ENCODE measurements at regions not wholly inside any gene's neighbourhood (a gene's known extent, or its start where the extent isn't known, plus 50 kb on each side); places are given as distances from the start of the nearest gene placed in this dataset.
A peak's percentile ranks its signal among the peaks of the same experiment; 100 is the strongest.
"Not testable (repeated sequence)": the region's sequence is repeated elsewhere in the genome, so short reads cannot be mapped to it uniquely, and the experiment has no call there.

DNA sequence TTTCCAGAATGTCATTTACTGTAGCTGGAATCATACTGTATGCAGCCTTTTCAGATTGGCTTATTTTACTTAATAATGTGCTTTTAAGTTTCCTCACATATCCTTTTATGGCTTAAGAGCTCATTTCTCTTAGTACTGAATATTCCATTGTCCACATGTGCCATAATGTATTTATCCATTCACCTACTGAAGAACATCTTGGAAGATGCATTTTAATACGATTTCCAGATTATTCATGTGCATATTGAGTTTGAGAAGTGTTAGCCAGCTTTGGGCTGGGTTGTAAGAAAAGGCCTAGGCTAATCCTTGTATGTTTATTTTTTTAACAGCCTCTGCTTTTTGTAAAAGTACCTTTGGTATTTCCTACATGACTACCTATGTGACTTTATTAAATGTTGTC lies 109.3 kb upstream of the MDFIC start:
- DNase-seq = no peak

DNA sequence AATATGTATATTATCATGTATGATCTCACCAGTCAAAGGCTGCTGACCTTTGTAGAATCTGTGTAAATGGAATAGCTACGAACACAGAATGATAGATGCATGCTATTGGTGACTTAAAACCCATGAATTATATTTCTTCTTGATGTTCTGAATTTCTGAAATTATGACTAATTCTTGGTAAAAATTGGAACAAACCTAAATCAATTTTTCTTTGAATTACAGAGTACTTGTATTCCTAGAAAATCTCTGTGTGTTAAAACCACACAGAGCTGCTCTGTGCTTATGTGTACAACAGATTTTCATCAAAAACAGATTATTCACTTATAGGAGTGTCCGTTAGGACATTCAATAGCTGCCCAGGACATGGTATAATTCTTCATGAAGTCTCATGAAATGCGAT lies 108.3 kb upstream of the MDFIC start:
- no peak for DNase-seq

DNA sequence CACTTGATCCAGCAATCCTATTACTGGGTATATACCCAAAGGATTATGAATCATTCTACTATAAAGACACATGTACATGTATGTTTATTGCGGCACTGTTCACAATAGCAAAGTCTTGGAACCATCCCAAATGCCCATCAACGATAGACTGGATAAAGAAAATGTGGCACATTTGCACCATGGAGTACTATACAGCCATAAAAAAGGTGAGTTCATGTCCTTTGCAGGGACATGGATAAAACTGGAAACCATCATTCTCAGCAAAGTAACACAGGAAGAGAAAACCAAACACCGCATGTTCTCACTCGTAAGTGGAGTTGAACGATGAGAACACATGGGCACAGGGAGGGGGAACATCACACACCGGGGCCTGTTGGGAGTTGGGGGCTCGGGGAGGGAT lies 104.9 kb upstream of the MDFIC start:
- DNase-seq = not testable (repeated sequence)

DNA sequence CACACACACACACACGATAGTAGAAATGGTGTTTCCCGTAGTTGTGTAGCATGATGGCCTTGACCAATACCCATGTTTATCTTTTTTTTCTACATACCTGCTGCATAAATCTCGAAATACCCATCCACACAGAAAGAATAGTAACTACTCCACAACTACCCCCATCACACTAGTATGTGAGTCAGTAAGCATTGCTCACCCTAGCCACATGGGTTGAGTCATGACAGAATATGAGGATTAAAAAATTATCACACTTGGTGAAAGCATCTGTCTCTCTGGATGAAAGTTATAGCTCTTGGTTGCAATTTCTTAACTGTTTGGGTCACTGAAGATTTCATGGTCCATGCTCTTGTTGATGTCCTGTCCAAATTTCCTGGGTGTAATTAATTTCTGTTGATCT lies 103.4 kb upstream of the MDFIC start:
- no peak for DNase-seq

DNA sequence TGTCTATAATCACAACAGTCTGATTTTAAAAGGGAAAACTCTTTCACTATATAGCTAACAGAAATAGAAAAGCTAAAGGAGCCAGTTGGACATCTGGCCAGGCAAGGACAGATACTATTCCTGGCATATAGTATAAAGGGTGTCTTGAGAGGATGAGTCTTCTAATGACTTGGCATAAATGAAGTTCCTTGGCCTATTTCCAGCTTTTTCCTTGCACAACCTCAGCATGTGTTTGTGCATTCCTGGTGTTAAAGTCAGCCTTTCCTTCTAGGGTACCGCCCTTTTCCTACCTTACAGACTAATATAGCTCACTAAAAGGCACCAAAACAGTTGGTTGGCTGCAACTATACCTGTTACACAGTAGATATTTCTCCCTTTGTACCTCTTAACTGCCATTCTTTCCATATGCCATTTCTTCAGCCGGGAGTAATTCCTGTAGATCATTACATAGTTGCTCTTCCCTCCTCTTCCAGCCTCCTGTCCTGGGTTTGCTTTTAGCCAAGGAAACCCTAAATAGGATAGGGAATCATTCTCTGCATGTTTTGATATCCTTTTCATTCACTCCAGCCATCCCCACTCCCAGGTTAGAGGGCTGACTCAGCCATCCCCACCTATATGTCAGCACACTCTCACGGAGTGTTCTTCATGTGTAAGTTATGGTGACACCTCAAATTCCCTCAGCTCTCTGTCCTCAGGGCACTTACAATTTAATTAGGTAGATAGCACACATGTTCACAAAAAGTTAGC lies 102.1 kb upstream of the MDFIC start:
- DNase-seq = peak; percentile 69

DNA sequence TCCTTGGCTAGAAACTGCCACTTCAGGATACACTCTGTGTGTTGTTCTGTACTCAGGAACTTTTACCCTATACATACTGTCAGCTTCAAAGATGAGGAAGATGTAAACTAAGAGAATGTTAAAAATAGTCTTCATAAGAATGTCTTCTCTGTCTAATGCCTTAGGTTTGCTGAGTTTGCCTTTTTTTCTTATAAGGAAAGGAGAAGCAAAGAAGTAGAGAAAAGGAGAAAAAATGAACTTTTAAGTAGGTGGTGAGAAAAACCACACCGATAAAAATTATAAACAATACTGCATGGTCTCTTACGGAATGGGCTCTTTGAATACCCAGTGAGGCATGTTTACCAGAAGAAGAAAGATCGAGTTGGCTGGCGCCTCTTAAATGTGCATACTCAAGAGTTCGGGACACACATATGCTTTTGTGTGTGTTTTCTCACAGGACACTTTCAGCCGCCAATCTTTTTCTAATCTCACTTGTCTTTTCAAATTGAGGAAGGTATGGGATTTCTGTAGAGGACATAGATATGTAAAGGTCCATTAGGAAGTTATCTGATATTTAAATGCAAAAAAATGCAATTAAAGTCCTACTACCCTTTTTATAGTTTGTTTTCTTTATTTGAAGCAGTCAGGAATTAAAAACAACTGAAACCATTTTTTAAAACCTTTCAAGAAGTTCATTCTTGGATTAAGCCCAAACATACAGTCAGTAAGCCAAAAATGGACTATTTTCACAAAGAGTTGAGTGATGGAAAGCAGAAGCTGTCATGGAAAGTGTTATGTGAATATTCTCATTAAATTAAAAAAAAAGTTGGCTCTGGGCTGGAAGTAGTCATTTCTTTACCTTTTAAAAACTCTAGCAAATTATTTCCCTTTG lies 100.6 kb upstream of the MDFIC start:
- no peak for DNase-seq

DNA sequence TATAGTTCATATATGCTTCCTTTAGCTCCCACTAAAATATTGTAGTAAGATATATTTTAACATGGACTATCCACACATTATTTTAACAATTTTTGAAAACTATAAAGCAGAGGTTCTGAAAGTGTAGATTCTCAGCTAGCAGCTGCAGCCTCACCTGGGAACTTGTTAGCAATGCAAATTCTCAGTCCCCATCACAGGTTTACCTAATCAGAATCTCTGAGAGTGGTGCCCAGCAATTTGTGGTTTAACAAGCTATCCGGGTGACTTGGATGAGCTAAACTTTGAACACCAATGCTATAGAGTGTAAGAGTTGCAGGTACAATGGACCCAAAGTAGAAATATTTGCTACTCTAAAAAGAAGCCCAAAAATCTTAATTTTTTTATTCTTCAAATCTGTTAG lies 99.8 kb upstream of the MDFIC start:
- no peak for DNase-seq

DNA sequence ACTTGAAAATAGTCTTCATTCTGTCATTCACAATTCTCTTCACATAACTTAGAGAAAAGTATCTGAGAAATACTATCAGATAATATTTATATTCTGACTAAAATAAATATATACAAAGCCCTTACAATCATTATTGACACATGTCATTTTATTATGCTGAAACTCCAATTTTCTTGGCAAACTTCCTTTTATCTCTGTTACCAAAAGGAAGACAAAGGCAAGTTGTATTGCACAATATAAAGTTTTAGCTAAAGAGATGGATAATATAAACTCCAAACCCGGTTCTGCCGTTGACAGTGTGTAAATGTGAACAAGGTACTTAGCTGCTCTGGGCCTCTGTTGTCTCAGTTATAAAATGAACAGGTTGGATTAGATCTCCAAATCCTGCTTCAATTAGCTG lies 99.0 kb upstream of the MDFIC start:
- no peak for DNase-seq

DNA sequence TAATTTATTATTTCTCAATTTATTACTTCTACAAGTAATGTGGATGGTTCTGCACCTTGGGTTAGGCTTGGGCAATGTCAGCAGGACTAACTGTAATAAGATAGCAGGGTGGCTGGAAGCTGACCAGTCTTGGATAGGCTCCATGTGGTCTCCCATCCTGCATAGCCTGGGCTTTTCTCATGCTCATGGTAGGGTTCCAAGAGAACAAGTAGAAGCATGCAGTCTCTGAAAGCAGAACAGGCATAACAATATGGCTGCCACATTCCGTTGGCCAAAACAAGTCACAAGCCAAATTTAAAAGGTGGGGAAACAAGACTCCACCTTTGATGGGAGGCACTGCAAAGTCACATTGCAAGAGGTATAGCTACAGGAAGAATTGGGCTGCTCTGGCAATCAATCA lies 98.6 kb upstream of the MDFIC start:
- DNase-seq = no peak

DNA sequence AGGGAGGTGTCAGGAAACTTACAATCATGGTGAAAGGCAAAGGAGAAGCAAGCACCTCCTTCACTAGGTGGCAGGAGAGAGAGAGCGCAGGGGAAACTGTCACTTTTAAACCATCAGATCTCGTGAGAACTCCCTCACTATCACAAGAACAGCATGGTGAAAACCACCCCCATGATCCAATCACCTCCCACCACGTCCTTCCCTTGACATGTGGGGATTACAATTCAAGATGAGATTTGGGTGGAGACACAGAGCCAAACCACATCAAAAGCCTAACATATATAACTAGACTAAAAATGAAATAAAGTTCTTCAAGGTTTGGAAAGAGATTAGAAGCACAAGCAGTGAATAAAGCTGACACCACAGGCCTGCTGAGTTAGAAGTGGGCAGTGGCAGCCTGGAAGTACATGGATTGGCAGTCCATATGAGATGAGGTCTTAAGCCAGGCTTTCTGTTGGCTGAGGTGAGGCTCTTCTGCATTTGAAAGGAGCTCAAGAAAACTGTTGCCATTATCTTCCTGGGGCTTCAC lies 96.4 kb upstream of the MDFIC start:
- no peak for DNase-seq

DNA sequence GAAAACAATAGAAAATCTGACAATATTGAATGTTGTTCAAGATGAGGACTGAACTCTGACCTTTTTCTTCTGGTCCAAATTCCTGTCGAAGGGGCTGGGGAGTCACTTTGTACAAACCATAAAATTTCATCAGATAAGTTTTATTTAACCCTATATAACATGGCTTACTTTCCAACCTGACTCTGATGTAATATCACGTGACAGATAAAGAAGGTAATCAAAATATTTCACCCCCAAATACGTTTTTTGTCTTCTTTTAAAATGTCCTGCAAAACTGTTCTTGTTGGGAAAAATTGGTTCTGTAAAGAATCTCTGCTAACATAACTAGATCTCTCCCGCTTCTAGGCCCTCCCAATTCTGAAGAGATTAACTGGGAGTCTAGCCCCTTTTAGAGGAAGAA lies 90.9 kb upstream of the MDFIC start:
- DNase-seq = no peak

DNA sequence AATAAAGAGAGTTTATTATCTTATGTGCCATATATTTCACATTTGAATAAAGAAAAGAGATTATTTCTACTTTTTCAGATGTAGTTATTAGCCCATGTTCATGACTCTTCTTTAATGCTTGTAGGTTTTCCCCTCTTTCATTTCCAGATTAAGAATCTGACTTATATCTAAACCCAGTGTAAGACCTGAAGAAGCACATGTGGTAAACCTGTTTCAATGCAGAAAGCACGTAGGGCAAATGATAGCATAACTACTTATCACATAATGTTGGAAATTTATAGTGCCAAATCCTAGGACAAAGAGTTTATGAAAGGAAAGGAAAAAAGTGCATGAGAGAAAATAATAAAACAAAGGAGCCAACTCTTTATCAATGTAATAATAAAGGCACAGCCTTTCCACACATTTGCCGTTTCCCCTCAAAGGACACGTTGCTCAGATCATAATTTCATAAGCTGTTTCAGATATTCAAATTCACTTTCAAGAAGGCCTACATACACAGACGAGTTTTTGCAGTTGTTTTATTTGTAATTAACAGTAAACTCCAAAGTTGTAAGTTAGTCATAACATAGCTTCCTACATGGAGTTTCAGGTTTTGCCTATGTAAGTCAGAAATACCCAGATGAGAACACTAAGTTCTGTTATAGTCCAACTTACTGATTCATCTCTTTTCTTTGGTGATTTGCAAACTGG lies 88.8 kb upstream of the MDFIC start:
- no peak for DNase-seq

DNA sequence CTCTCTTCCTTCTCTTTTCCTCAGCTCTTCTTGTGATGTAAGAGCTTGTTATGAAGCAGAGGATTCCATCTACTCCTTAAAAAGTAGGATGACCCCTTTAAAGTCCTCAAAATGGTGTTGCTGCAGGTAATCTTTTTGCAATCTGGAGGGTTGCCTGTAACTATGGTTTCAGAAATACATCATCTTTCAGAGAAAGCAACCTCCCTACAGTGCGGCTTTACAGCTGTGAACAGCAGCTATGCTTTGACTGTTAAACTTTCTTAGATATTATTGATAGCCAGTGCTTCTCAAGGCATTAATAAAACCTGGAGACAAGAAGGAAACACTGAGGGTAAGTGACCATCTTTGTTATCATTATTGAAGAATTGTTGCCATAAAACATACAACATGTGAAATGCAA lies 86.6 kb upstream of the MDFIC start:
- DNase-seq = no peak

DNA sequence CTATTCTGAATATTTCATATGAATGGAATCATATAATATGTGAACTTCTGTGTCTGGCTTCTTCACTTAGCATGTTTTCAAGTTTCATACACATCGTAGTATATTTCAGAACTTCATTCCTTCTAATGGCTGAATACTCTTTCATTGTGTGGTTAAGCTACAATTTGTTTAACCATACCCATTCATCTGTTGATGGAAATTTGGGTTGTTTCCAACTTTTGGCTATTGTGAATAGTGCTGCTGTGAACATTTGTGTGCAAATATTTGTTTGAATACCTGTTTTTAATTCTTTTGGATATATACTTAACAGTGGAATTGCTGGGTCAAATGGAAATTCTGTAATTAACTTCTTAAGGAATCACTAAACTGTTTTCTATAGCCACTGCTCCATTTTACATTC lies 86.0 kb upstream of the MDFIC start:
- no peak for DNase-seq

DNA sequence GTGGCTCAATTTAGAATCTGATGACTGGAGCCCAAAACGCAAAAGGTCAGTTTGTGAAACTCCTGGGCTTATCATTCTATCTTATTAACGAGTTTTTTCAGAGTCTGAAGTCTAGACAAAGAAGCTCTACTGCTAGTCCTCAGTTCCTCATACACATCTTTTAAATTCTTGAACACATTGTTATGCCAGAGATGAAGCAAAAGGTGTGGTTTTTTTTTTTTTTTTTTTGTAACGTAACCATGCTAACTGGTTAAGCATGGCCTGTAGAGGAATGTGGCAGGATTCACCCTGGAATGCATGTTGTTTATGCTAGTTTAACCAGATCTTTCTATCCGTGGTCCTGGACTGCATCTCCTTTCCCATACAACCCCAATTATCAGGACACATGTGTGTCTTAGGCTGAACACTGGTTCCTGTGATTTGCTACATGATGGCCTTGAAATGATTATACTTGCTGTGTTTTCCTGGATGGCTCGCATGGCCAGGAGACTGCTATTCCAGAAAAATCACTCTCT lies 79.3 kb upstream of the MDFIC start:
- DNase-seq = no peak

DNA sequence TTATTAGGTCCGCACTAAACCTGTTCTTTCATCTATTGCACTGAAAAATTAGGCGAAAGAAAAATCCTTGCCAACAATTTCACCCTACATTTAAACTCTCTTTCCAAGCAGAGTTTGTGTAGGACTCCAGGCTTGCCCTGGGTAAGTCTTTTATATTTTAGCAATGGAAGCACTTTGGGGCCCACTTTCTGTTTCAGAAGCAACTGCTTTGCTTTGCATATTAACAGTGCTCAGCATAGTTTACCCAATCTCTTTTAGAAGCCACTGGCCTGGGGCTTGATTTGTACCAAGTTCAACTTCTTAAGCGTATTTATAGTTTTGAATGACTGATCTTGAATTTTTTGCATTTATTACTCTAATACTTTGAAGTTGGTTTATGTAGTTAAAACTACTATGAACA lies 78.8 kb upstream of the MDFIC start:
- DNase-seq = no peak

DNA sequence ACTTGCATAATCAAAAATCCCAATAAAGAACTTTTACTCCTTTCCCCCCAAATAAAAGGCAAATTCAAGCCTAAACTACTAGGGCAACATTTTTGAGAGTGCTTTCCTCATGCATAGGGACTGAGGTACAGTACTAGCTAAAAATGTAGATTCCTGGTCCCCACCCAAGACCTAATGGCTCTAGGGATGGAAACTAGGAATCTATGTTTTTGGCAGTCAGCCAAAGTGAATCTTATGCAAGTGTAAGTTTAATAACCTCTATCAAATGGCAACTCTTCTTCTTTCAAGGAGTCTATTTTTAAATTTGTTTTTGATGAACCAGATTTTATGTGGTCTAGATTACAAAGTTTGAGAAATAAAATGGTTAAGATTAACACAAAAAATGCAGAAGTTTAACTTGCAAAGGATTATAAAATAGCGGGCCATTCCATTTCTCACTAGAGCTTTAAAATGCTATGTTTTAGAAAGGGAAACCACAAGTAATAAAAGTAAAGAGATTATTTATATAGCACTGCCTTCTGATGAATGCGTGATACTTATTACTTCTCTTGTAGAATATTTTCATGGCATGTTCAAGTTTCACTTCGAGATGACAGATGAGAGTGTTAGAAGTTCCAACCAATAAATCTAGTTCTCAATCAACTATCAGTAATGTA lies 70.4 kb upstream of the MDFIC start:
- no peak for DNase-seq

DNA sequence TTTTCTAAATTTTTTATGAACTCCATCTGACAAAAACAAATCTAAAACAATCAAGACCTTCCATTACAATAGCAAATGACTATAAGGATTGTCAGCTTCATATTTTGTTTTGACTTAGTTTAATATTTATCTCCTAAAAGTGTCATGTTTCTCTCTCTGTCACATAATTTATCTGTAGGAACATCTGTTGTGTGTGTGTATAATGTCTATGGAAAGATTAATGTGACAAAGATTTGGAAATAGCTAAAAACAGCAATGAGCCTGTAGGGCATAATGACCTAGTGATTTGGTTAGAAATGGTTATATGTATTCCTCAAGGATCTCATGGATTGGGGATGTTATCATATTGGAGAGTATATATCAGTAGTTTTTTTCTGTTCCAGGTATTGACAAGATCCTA lies 69.6 kb upstream of the MDFIC start:
- DNase-seq = no peak

DNA sequence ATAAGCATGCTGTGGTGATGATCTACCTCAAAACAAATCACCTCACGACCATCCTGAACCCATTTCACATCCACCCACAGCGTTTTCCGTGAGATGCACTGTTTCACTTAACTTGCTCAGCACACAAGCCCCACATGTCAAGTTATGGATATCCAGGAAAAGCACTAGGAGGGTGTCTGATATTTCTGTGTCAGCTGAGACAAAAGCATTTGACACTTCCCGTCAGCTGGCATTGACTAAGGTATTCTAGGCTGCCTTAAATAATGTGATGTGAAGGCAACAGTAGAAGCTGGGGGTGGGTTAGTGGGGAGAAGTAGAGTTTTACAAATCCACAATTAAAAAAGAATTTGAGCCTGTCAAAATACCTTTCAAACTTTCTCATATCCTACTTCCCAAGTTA lies 68.7 kb upstream of the MDFIC start:
- DNase-seq = no peak

DNA sequence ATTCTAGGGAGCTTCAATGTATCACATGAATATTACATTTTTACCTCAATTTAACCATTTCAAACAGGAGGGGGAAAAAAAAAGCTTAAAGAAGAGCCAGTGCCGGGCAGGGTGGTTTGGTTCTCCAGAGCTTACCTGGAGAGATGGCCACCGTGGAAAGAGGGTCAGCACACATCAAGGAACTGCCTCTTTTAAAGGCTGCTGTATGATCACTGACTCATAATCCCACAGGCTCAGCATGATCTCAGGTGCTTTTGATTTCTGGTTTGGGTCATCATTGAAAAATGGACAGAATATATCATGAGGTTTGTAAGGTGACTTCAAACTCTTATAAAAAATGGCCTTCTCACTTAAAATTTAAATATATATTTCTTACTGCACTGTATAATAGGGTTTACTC lies 67.5 kb upstream of the MDFIC start:
- DNase-seq = no peak

DNA sequence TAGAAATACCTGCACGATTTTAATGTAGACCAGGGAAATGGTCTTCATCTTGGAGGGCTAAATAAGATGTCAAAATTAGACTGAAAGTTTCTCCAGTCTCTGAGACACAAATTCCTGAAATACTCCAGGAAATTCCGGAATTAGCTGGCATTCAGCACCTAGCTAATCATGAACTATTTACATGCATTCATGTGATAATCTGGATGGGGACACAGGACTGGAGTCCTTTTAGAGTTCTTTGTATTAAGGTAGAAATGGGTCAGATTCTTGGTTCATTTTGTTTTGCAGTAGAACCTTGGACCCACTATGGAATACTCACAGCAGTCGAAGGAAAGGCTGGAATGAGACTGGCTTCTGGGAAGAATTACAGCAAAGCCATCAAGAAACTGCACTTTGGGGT lies 65.3 kb upstream of the MDFIC start:
- no peak for DNase-seq

DNA sequence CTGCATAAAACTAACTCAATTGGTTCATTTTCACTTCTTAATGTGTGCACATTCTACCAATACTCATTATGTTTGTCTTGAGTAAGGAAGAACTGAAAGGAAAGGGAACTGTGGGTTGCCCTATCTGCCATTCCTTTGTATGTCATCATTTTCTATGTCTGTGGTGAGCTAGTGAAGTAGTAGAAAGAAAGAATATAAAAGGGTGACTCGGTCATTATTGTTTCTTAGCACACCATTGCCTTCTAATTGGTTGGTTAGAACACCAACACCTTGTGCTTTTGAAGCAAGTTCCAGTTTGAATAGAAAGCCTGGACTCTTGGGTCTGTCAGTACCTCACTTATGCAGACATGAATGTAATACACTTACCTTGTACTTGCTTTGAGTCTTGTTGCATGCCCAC lies 64.3 kb upstream of the MDFIC start:
- no peak for DNase-seq

DNA sequence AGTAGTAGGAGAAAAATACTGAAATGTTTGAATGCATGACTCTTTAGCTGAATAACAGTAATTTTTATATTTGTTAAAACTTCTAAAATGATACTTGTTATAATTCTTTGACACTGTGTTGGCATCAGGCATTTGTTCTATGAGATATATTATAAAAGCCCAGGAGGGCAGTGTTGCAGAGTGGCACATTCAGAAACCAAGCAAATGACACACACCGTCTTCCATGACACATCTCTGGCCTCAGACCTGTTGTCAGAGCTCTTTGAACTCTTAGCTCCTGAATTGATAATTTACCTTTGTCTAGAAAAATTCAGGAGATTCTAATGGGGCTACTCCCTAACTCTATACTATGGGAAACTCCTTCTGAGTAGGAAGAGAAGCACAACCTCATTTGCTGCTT lies 62.4 kb upstream of the MDFIC start:
- DNase-seq = no peak

Measured in amniotic stem cell (primary cell).